CD1c-positive myeloid dendritic cell (primary cell): ENCODE measurements at regions not wholly inside any gene's neighbourhood (a gene's known extent, or its start where the extent isn't known, plus 50 kb on each side); places are given as distances from the start of the nearest gene placed in this dataset.
"Not testable (repeated sequence)": the region's sequence is repeated elsewhere in the genome, so short reads cannot be mapped to it uniquely, and the experiment has no call there.

ENCODE experiments used
- DNase-seq: peaks from one replicate; pipeline ENCODE4 v3.0.0-alpha.2; 2016; ENCODE audit errors: extremely low spot score

DNA sequence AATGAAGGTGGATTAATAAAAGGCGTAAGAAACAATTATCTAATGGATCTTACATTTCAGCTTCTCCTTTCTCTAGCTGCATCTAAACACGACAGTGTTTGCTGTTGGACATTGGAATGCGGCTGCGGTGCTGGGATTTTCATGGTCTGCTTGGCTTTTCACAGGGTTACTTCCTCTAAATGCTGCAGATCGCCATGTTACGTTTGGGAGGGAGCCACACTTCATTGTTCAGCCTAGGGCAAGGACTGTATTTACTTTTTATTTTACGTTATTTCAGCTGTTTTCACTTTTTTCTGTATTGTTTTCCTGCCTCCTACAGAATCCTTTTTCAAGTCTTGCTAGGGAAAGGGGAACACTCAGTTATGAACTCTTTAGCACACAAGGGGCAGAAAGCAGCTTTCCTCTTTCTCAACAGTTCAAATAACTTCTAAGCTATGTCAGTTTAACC lies 97.9 kb upstream of the MTHFD1L start:
- DNase-seq = no peak

DNA sequence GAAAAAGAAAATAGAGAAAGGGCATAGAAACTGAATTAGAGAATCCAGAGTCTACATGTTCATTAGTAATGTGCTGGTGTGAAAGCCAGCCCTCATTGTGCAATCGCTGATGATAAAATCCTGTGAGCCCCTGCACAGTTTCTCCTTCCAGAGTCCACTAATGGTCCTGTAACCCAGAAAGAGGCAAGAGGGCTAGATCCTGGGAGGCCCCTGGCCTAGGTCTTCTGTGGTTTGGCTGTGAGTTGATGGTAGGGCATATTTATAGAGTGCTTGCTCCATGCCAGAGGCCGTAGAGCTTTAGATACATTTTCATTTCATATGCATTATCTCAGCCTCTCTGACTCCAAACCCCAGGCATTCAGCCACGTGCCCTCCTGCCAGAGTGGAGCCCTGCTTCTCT lies 94.9 kb upstream of the MTHFD1L start:
- no peak for DNase-seq

DNA sequence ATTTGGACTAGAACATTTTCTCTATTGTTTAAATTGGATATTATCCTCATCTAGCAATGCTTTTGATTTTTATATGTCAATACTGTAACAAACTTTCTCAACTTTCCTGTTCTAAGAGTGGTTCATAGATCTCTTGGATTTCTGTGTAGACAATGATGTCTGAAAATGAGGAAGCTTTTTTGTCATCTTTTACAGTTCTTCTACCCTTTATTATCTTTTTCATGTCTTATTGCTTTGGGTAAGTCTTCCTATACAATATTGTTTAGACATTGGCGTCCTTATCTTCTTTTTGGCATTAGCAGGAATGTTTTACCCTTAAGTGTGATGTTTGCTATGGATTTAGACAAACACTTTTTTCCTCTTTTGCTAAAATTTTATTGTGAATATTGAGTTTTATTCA lies 91.5 kb upstream of the MTHFD1L start:
- DNase-seq = no peak

DNA sequence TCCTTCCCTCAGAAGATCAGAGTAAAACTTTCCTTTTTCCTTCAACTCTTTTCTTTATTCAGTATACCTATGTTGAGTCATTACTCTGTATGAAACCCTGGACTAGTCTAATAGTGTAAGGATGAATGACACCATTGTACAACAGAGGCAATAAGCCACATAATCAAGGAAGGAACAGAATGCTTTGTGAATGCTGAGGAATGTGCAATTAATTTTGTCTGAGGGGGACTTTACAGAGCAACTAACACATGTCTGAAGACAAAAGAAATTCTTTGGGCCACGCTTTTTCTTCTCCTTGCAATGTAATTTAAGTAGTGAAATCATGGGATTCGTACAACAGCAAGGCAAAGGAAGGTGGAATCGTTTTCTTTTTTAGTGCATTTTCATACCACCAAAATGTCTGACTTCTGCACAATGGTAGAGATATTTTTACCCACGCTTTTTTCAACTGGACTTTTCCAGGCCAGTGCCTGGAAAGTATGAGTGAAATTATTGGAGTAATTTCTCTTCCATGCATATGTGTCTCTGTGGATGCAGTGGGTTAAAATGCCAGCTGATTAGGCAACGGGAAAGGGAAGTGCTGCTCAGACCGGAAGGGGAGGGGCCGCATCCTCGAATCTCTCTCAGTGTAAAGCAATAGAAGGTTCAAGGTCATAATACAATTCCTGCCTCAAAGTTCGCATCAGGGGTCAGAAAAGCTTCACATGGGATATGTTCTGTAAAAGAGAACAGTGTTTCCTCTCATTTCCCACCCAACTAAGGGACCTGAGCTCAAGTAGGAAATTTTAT lies 89.9 kb upstream of the MTHFD1L start:
- DNase-seq = no peak

DNA sequence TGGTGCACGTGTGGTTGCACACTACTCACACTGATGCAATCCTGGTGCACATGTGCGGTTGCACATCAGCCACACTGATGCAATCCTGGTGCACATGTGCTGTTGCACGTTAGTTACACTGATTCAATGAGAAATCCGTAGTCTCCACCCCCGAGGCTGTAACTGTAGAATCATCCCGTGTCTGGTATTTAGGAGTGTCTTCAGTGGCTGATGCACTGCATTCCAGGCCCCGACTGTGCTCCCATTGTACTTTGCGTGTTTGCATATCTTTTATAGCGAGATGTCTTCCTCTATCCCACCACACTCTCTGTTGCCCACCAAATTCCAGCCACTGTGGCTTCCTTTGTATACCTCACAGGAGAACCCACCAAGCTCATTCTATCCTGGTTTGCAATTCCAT lies 87.8 kb upstream of the MTHFD1L start:
- DNase-seq = no peak

DNA sequence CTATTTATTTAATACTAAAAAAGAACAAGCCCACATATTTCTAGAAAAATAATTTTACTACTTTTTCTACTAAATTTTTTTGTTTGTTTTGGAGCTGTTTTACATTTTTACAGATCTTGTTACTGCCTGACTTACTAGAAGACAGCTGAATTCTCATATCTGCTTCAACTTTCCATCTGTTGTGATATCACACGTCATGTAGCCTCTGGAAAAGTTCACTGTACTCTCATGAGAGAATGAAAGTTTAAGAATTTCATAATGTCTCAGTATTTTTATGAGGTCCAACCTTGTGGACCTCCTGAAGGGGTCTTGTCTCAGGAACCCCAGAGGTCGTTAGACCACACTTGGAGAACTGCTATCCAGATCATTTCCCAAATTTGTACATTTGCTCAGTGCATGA lies 81.7 kb upstream of the MTHFD1L start:
- no peak for DNase-seq

DNA sequence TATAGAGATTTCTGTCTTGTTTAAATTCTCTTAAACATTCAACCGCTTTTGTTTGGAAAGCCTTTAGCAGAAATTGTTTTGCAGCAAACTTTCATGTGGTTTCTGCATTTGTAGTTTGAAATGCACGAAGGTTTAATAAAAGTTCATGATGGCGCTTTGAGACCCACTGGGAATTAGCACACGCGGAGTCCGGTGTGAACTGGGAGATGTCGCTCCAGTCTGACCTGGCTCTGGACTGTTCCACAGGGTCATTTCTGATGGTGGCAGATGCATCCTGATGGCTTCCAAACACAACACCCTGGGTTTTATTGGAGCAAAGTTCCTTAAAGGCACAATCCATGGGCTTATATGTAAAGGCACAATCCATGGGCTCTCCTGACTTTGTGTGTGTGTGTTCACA lies 78.1 kb upstream of the MTHFD1L start:
- no peak for DNase-seq

DNA sequence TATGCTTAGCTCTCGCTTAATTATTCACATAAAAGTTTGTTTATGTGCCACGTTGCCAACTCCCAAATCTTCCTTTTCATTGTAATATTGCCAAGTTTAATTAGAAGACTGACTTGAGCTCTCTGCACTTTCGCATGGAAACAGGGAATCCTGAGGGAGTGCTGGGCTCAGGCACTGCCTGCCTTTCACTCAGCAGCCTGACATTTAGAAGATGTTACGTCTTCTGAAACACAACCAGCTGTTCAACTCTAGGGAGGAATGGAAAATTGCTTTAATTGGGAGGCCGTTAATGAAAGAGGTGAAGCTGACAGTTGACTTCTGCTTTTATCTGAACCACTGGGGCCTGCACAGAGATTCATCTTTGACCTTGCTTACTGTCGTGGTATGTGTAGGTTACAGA lies 77.4 kb upstream of the MTHFD1L start:
- no peak for DNase-seq

DNA sequence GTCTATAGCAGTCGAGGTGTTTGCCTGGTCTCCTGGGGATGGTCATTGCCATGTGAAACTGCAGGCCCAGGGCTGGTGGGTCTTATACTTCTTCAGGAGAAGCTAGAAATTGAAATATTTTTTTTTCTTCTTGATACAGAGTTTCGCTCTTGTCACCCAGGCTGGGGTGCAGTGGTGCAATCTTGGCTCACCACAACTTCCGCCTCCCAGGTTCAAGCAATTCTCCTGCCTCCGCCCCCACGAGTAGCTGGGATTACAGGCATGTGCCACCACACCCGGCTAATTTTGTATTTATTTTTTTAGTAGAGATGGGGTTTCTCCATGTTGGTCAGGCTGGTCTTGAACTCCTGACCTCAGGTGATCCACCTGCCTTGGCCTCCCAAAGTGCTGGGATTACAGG lies 75.6 kb upstream of the MTHFD1L start:
- DNase-seq = not testable (repeated sequence)

DNA sequence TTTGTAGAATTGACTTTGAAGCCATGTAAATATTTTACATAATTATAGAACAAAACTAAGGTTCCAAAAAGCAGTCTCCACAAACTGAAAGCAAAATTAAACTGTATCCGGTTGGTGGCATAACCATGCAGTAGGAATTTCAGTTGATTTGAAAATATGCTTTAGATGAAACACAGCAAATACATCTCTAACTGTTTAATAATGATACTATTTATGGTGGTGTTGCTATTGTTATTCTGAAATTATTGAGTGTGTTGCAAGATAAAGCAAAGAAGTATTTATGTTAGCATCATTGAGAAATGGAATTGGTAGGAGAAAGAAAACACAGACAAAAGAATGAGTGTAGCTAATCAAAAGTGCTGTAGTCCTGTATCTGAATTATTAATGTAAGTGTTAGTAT lies 73.8 kb upstream of the MTHFD1L start:
- DNase-seq = no peak

DNA sequence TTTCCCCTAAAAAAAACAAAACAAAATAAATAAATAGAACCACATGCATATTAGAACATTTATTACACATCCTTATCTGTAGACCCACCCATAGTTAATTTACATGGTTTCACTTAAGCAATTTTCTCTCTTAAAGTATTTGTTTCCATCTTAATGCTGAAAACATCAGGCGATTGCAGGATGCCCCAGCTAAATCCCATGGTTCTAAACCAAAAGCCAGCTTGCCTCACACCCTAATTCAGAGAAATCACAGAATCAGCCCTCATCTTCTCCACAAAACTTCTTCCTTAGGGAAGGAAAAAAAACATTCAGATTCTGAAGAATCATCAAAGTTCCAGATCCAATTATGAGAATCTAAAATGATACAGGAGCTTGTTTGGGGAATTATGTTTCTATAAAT lies 67.6 kb upstream of the MTHFD1L start:
- no peak for DNase-seq

DNA sequence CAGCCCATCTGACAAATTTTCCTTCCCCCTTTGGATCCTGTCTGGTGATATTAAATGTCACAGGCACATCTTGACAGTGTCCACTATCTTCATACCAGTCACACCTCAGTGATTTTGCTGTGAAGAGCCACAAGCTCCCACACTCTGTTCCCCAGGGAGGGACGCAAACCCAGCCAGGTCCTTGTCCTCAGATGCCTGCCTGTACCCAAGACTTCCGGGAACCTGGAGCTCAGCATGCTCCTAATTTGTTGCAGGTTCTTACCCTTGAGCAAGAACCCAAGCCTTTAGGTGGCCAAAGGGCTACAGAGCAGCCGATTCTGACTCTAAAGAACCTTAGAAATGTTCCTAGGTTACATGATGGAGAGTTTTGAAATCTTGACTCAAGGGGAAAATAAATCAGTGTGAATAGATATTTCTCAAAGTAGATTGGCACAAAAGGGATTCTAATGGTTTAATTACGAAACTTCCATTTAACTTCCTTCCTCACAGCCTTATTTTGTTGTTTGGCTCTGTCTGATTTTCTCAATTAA lies 66.2 kb upstream of the MTHFD1L start:
- DNase-seq = no peak

DNA sequence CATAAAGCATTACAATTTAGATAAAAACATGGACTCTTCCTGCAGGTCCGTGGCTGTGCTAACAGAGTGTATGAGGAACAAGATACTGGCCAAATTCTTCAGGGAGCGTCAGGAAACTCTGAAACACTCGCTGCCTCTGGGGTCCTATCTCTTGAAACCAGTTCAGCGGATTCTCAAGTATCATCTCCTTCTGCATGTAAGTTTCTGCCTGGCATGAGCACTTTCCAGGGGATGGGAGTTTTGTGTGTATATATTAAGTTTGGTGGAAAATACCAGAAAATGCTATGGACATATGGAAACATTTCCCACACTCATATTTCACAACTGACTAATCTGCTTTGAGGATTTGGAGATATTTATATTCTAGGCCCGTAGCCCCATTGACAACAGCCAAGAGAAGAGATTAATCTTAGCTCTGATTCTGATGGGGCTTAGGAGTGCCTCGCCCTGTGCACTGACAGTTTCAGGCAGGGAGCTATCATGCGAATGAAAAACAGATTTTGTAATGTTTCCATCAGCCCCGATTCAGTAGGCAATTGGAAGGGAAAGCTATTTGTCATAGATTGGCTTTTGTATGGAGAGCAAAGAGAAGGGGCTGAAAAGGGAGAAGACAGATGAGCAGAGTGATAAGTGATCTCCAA lies 64.7 kb upstream of the MTHFD1L start:
- DNase-seq = no peak

DNA sequence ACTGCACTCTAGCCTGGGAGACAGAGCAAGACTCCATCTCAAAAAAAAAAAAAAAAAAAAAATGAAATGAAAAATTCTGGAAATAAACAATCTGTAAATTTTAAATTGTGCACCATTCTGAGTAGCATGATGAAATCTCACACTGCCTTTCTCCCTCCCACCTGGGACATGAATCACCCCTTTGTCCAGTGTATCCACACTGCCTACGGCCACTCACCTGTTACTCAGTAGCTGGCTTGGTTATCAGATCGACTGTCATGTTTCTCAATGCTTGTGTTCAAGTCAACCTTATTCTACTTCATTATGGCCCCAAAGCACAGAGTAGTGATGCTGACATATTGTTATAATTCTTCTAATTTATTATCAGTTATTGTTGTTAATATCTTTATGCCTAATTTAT lies 58.7 kb upstream of the MTHFD1L start:
- no peak for DNase-seq

DNA sequence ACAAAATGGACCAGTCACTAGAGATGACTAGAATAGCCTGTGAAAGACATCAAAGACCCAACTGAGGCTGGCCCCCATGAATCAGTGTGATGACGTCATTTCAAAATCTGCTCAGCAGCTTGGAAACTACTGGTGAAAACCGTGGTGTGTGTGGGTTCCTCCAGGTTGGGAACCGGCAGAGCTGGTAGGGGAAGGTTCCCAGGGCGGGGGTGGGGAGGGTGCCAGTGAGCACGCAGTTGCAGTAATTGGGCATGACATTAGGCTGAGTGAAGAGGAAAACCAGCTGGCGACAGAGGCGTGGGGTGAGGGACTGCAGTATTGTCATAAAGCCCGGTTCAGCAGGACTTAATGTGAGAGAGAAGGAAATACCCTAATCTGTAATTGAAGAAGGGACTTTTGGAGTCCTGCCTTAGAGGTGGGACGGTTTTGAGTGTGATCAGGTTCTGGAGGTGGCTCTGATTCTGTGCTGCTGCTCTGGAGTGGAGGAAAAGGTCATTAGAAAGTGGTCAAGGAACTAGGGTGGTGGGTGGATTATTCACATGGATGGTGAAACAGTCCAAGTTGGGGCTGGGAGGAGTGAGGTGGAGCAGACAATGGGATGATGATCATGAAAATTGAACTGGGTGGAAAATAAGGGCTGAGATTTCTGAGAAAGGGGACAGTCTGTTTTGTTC lies 52.0 kb upstream of the MTHFD1L start:
- no peak for DNase-seq

DNA sequence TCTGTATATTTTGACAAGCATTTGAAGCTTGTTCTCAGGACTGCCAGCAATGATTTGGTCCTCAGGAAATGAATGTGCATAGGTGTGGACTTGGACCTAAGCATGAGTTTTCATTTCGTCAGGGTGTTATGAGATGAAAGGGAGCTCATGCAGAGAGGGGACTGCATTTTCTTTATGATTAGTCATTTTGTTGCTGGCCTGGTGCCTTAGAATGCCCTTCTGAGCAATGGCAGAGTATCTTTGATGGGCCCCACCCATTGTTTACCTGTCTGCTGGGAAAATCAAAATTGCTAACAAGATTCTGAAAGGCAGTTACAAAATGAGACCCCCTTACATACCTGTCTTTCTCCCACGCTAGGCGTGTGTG lies 51.5 kb upstream of the MTHFD1L start:
- no peak for DNase-seq
